ENCODE measurements at regions not wholly inside any gene's neighbourhood (a gene's known extent, or its start where the extent isn't known, plus 50 kb on each side); places are given as distances from the start of the nearest gene placed in this dataset.

- H3K4me1 ChIP-seq, result no peaks in the 10 kb centered on the region
These were observed 1251.0 kb upstream of the PCDH9 start for GRCh38 chr13:68481130-68481529.

DNA sequence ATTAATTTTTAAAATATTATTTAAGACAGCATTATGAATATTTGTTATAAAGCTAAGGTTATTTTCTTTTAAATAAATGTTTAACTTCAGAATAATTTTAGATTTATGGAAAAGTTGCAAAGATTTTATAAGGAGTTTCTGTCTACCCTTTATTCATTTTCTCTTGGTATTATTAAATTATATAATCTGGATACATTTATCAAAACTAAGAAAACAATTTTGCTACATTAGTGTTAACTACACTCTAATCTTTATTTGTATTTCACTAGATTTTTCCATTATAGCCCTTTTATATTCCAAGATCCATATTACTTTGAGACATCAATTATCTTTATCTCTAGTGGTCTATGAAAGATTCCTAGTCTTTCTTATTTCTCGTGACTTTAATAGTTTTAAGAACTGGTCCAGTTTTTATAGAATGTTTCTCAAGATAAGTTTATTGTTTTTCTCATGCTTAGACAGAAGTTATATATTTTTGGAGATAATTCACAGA is 1243.7 kb upstream of the PCDH9 start:
- no peak for DNase-seq
- Histone ChIP-seq H3K4me3 (no peak overlapping the region), H3K9me3 (no peaks in the 10 kb centered on the region), H3K36me3 (ENCODE audit: low read depth, missing control alignments) (no peaks in the 10 kb centered on the region), H3K27ac (no peak overlapping the region), H3K27me3 (no peaks in the 10 kb centered on the region), H3K4me1 (no peaks in the 10 kb centered on the region)
- 52 to 74% methylated on average over 1 of the region's 1 CpG for WGBS, 2 donors
- TF ChIP-seq POLR2A (IDR thresholded peaks at IDR 0.05) (no peak), CTCF (IDR thresholded peaks at IDR 0.05) (no peak)
- intact Hi-C loops (cut with DNase I; ENCODE audit: low total_unique reads), result no loop called here

More at GRCh38 chr13:68481130-68481529, 1251.0 kb upstream of the PCDH9 start:
- H3K27me3 ChIP-seq, result no peaks in the 10 kb centered on the region
- H3K4me3 ChIP-seq, result no peak overlapping the region
- no peak overlapping the region for H3K27ac ChIP-seq
- intact Hi-C loops (cut with DNase I; ENCODE audit: low total_unique reads), result no loop called here
- DNase-seq, result no peak
- H3K9me3 ChIP-seq, result no peaks in the 10 kb centered on the region
- WGBS, 2 donors, result 25 to 37% methylated on average over 2 of the region's 2 CpGs
- no peaks in the 10 kb centered on the region for H3K36me3 ChIP-seq (ENCODE audit: low read depth, missing control alignments)
- TF ChIP-seq CTCF (IDR thresholded peaks at IDR 0.05), result no peak

DNA sequence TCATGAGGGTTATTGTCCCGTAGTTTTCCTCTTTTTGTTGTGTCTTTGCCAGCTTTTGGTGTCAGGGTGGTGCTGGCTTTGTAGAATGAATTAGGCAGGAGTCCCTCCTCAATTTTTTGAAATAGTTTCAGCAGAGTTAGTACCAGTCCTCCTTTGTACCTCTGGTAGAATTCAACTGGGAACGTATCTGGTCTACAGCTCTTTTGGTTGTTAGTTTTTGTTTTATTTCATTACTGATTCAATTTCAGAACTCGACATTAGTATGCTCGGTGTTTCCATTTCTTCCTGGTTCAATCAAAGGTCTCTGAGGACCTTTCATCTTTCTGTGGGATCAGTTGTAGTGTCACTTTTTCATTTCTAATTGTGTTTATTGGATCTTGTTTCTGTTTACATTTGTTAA is 1237.0 kb upstream of the PCDH9 start:
- intact Hi-C loops (cut with DNase I; ENCODE audit: low total_unique reads), result no loop called here
- Histone ChIP-seq H3K27me3 (no peaks in the 10 kb centered on the region), H3K4me3 (no peak overlapping the region), H3K36me3 (ENCODE audit: low read depth, missing control alignments) (no peaks in the 10 kb centered on the region), H3K9me3 (no peaks in the 10 kb centered on the region), H3K27ac (no peak overlapping the region), H3K4me1 (no peaks in the 10 kb centered on the region)
- 74 to 82% methylated on average over 4 of the region's 4 CpGs for WGBS, 2 donors
- TF ChIP-seq POLR2A (IDR thresholded peaks at IDR 0.05) (no peak), CTCF (IDR thresholded peaks at IDR 0.05) (no peak)
- DNase-seq, result no peak

GRCh38 chr13:68440874-68441273 is 1210.7 kb upstream of the PCDH9 start:
- Histone ChIP-seq H3K27me3 (no peaks in the 10 kb centered on the region), H3K4me3 (no peak overlapping the region), H3K9me3 (no peaks in the 10 kb centered on the region), H3K27ac (no peak overlapping the region), H3K4me1 (no peaks in the 10 kb centered on the region), H3K36me3 (ENCODE audit: low read depth, missing control alignments) (no peaks in the 10 kb centered on the region)
- intact Hi-C loops (cut with DNase I; ENCODE audit: low total_unique reads), result no loop called here
- TF ChIP-seq POLR2A (IDR thresholded peaks at IDR 0.05) (no peak), CTCF (IDR thresholded peaks at IDR 0.05) (no peak)
- no peak for DNase-seq

- H3K27ac ChIP-seq, result no peak overlapping the region
- no peak for DNase-seq
- H3K9me3 ChIP-seq, result no peaks in the 10 kb centered on the region
- no peaks in the 10 kb centered on the region for H3K4me1 ChIP-seq
- 62 to 64% methylated on average over 1 of the region's 1 CpG for WGBS, 2 donors
- no peak overlapping the region for H3K4me3 ChIP-seq
- no peaks in the 10 kb centered on the region for H3K36me3 ChIP-seq (ENCODE audit: low read depth, missing control alignments)
- TF ChIP-seq CTCF (IDR thresholded peaks at IDR 0.05) (no peak), POLR2A (IDR thresholded peaks at IDR 0.05) (no peak)
- H3K27me3 ChIP-seq, result no peaks in the 10 kb centered on the region
- intact Hi-C loops (cut with DNase I; ENCODE audit: low total_unique reads), result no loop called here
These were observed 1209.7 kb upstream of the PCDH9 start for GRCh38 chr13:68439817-68440216.
